ENCODE measurements at regions not wholly inside any gene's neighbourhood (a gene's known extent, or its start where the extent isn't known, plus 50 kb on each side); places are given as distances from the start of the nearest gene placed in this dataset.

DNA sequence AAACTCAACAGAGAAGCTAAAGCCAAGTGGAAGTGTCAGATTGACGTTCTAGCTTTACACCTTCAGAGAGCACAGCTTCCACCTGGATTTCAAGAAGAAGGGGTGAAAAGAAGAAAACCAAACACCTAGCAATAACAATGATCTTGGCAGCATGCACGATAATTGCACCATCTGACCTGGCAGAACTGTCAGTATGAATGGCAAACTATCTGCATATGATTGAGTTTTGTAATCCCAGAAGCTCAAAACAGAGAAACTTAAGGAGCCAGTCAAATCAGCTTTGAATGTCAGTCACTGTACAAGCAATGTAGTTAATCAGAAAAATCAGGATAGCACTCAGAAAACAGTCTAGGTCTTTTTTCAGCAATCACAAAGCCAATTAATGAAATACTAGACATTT lies 427.1 kb downstream of the ZFHX3 start:
- Histone ChIP-seq H3K4me1 (no peaks in the 10 kb centered on the region), H3K4me3 (no peak overlapping the region), H3K27me3 (no peaks in the 10 kb centered on the region), H3K9me3 (no peaks in the 10 kb centered on the region), H3K36me3 (no peaks in the 10 kb centered on the region), H3K27ac (replicated peaks in 1 of 4) (no peak overlapping the region)
- DNase-seq (ENCODE audit: extremely low spot score) = no peak
- no peak for TF ChIP-seq POLR2A (IDR thresholded peaks at IDR 0.05; ENCODE audit: low read depth)
- no peak for TF ChIP-seq EP300 (IDR thresholded peaks at IDR 0.05)
- no peak for TF ChIP-seq POLR2AphosphoS5 (IDR thresholded peaks at IDR 0.05)
- WGBS = 80% methylated on average over 2 of the region's 2 CpGs
- intact Hi-C loops (cut with DNase I) = no loop called here

DNA sequence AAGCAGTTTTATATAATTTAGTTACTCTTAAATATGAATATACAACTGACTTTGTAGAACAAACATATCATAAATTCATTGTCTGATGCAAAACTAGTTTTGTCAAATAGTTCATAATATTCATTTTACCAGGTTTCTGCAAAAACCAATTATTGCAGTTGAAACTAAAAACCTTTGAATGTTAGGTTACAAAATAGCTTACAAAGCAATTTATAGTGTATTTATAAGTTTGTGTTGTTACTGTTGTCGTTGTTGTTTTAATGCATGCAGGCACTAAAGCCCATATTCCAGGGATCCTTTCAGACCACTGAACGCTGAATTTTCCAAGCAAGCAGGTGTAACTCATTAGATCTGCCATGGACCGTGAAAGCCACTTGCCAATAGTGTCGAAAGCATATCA lies 427.6 kb downstream of the ZFHX3 start:
- Histone ChIP-seq H3K9me3 (no peaks in the 10 kb centered on the region), H3K4me1 (no peaks in the 10 kb centered on the region), H3K27ac (replicated peaks in 1 of 4) (no peak overlapping the region), H3K4me3 (no peak overlapping the region), H3K27me3 (no peaks in the 10 kb centered on the region), H3K36me3 (no peaks in the 10 kb centered on the region)
- intact Hi-C loops (cut with DNase I) = no loop called here
- DNase-seq (ENCODE audit: extremely low spot score) = no peak
- no peak for TF ChIP-seq POLR2A (IDR thresholded peaks at IDR 0.05; ENCODE audit: low read depth)
- TF ChIP-seq, protein P1, sequence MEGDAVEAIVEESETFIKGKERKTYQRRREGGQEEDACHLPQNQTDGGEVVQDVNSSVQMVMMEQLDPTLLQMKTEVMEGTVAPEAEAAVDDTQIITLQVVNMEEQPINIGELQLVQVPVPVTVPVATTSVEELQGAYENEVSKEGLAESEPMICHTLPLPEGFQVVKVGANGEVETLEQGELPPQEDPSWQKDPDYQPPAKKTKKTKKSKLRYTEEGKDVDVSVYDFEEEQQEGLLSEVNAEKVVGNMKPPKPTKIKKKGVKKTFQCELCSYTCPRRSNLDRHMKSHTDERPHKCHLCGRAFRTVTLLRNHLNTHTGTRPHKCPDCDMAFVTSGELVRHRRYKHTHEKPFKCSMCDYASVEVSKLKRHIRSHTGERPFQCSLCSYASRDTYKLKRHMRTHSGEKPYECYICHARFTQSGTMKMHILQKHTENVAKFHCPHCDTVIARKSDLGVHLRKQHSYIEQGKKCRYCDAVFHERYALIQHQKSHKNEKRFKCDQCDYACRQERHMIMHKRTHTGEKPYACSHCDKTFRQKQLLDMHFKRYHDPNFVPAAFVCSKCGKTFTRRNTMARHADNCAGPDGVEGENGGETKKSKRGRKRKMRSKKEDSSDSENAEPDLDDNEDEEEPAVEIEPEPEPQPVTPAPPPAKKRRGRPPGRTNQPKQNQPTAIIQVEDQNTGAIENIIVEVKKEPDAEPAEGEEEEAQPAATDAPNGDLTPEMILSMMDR (IDR thresholded peaks at IDR 0.05) = no peak
- TF ChIP-seq EP300 (IDR thresholded peaks at IDR 0.05) = no peak
- TF ChIP-seq POLR2AphosphoS5 (IDR thresholded peaks at IDR 0.05) = no peak
- 90% methylated on average over 4 of the region's 4 CpGs for WGBS

DNA sequence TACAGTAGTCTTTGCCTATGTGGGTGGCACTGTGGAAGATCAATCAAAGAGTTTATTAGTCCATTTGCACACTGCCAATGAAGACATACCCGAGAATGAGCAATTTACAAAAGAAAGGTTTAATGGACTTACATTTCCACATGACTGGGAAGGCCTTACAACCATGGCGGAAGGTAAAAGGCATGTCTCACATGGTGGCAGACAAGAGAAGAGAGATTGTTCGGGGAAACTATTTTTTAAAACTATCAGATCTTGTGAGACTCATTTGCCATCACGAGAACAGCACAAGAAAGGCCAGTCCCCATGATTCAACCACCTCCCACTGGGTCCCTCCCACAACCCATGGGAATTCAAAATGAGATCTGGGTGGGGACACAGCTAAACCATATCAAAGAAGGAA lies 432.1 kb downstream of the ZFHX3 start:
- TF ChIP-seq POLR2A (IDR thresholded peaks at IDR 0.05; ENCODE audit: low read depth) (no peak), EP300 (IDR thresholded peaks at IDR 0.05) (no peak), POLR2AphosphoS5 (IDR thresholded peaks at IDR 0.05) (no peak)
- TF ChIP-seq, protein P1 (IDR thresholded peaks at IDR 0.05) = no peak
- Histone ChIP-seq H3K4me1 (peaks cover 0 to 8% (median 6%) of the 10 kb centered on the region in 4 donors), H3K27me3 (no peaks in the 10 kb centered on the region), H3K4me3 (no peak overlapping the region), H3K27ac (replicated peaks in 1 of 4) (no peak overlapping the region), H3K36me3 (no peaks in the 10 kb centered on the region), H3K9me3 (no peaks in the 10 kb centered on the region)
- WGBS = 90% methylated on average over 4 of the region's 4 CpGs
- DNase-seq (ENCODE audit: extremely low spot score) = no peak
- intact Hi-C loops (cut with DNase I) = no loop called here

DNA sequence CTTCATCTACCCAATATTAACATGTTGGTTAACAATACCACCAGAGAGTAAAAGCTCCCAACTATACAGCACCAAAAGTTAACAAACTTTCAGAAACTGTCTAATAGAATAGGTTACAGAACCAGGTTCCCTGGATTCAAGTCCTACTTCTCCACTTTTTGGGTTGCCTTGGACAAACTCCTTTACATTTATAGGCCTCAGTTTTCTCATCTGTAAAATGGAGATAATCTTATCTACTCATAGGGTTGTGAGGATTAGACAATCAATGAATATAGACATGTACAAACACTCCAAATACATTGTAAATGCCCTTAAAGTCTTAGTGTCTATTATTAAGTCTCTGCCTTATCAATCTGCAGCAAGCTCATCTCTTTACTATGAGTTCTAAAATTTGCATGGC lies 435.2 kb downstream of the ZFHX3 start:
- DNase-seq (ENCODE audit: extremely low spot score) = no peak
- intact Hi-C loops (cut with DNase I) = no loop called here
- Histone ChIP-seq H3K4me1 (peaks cover 0 to 8% (median 6%) of the 10 kb centered on the region in 4 donors), H3K27me3 (no peaks in the 10 kb centered on the region), H3K4me3 (no peak overlapping the region), H3K9me3 (no peaks in the 10 kb centered on the region), H3K36me3 (no peaks in the 10 kb centered on the region), H3K27ac (replicated peaks in 1 of 4) (no peak overlapping the region)
- TF ChIP-seq POLR2AphosphoS5 (IDR thresholded peaks at IDR 0.05) (no peak), EP300 (IDR thresholded peaks at IDR 0.05) (no peak), POLR2A (IDR thresholded peaks at IDR 0.05; ENCODE audit: low read depth) (no peak)
- TF ChIP-seq, protein P1 (IDR thresholded peaks at IDR 0.05) = no peak

DNA sequence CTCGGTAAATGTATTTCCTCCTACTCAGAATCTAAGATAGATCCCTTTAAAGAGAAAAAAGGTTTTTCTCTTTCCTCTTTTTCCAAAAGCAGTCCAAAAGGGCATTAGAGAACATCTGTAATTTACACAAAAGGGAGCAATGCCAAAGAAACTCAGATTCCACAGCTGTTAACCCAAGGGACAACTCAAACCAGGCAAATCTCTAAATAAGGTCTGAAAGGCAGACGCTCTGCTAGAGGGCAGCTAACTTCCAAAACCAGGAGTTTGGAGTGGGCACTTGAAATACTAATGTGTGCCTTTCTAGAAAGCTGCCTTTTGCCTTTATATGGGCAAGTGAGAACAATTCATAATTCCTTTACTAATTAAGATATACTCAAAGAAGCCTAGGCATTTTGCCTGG lies 435.7 kb downstream of the ZFHX3 start:
- TF ChIP-seq POLR2A (IDR thresholded peaks at IDR 0.05; ENCODE audit: low read depth) = no peak
- TF ChIP-seq, protein P1 (IDR thresholded peaks at IDR 0.05) = no peak
- no peak for TF ChIP-seq EP300 (IDR thresholded peaks at IDR 0.05)
- no peak for TF ChIP-seq POLR2AphosphoS5 (IDR thresholded peaks at IDR 0.05)
- no peak overlapping the region for H3K27ac ChIP-seq (replicated peaks in 1 of 4)
- H3K9me3 ChIP-seq = no peaks in the 10 kb centered on the region
- H3K36me3 ChIP-seq = no peaks in the 10 kb centered on the region
- DNase-seq (ENCODE audit: extremely low spot score) = no peak
- intact Hi-C loops (cut with DNase I) = no loop called here
- peaks cover 0 to 8% (median 6%) of the 10 kb centered on the region in 4 donors for H3K4me1 ChIP-seq
- no peaks in the 10 kb centered on the region for H3K27me3 ChIP-seq
- 26% methylated on average over 2 of the region's 2 CpGs for WGBS
- no peak overlapping the region for H3K4me3 ChIP-seq

Data from esophagus muscularis mucosa (tissue), 4 donors.